ENCODE measurements at regions not wholly inside any gene's neighbourhood (a gene's known extent, or its start where the extent isn't known, plus 50 kb on each side); places are given as distances from the start of the nearest gene placed in this dataset.
"Not testable (repeated sequence)": the region's sequence is repeated elsewhere in the genome, so short reads cannot be mapped to it uniquely, and the experiment has no call there.

- no peak for TF ChIP-seq POLR2AphosphoS5 (IDR thresholded peaks at IDR 0.05; ENCODE audit: low read depth, low read length)
- FAIRE-seq, result no peak
These were observed 436.6 kb downstream of the SHISA9 start for GRCh38 chr16:13338044-13338443.

DNA sequence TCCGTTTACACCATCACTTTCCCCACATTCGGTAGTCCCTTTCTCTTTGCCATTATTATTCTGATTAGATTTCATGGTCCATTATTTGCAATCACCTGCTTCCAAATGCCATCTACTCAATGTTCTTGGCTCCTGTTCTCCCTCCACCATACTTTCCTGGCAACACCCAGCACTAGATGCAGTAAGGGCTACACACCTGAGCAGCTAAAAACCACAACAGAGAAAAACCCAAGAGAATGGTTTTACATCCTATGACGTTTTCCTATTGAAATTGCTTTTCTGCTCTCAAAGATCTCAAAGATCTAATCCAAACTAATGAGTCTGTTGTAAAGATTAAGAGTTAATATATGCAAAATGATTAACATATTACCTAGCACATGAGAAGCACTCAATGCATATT, 441.3 kb downstream of the SHISA9 start:
- FAIRE-seq (no peak), DNase-seq (ENCODE audit: insufficient read length) (no peak)
- no peak for TF ChIP-seq TAF1 (IDR thresholded peaks at IDR 0.05; ENCODE audit: borderline replicate concordance, low read depth, low read length)
- TF ChIP-seq POLR2A (IDR thresholded peaks at IDR 0.05; ENCODE audit: low read depth, low read length), result no peak
- TF ChIP-seq POLR2AphosphoS5 (IDR thresholded peaks at IDR 0.05; ENCODE audit: low read depth, low read length), result no peak

More at GRCh38 chr16:13338044-13338443, 436.6 kb downstream of the SHISA9 start:
- DNase-seq (ENCODE audit: insufficient read length), result no peak

DNA sequence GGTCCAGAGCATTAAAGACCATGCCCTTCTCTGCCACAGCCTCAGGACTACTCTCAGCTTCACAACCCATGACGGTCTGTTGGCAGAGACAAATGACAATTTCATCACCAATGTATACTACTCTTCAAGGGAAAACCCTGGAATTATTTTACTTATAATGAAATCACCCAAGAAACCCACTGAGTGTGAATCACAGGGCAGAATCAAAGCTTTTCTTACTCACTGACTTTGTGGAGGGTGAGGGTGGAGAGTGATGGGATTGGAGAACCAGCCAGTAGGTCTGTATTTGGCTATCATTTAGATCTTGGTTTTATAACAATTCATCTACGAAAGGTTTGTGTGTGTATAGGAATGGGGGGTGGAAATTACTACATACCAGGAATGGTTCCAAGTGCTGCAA, 442.6 kb downstream of the SHISA9 start:
- FAIRE-seq, result no peak
- TF ChIP-seq POLR2A (IDR thresholded peaks at IDR 0.05; ENCODE audit: low read depth, low read length) (no peak), POLR2AphosphoS5 (IDR thresholded peaks at IDR 0.05; ENCODE audit: low read depth, low read length) (no peak), TAF1 (IDR thresholded peaks at IDR 0.05; ENCODE audit: borderline replicate concordance, low read depth, low read length) (no peak)
- no peak for DNase-seq (ENCODE audit: insufficient read length)

DNA sequence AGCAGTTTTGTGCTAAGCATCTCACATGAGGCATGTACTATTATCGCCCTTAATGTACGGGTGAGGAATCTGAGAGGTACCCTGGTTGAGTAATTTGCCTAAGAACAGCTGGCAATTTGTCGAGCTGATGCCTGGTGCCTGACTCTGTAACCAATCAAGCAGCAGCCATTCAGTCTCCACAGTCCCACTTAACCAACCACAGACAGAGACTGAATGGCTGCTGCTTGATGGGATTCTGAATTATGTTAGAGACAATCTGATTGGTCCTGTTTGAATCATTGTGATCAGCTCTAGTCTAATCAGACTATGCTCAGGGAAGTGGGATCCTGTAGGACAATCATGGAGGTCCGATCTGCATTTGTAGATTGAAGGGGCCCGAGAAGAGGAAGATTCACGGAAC, 447.0 kb downstream of the SHISA9 start:
- no peak for TF ChIP-seq POLR2AphosphoS5 (IDR thresholded peaks at IDR 0.05; ENCODE audit: low read depth, low read length)
- no peak for TF ChIP-seq POLR2A (IDR thresholded peaks at IDR 0.05; ENCODE audit: low read depth, low read length)
- no peak for TF ChIP-seq TAF1 (IDR thresholded peaks at IDR 0.05; ENCODE audit: borderline replicate concordance, low read depth, low read length)
- DNase-seq (ENCODE audit: insufficient read length), result no peak

GRCh38 chr16:13350000-13350399, 448.6 kb downstream of the SHISA9 start:
- DNase-seq (ENCODE audit: insufficient read length), result no peak
- no peak for TF ChIP-seq POLR2AphosphoS5 (IDR thresholded peaks at IDR 0.05; ENCODE audit: low read depth, low read length)
- TF ChIP-seq POLR2A (IDR thresholded peaks at IDR 0.05; ENCODE audit: low read depth, low read length), result no peak
- TF ChIP-seq TAF1 (IDR thresholded peaks at IDR 0.05; ENCODE audit: borderline replicate concordance, low read depth, low read length), result no peak
- FAIRE-seq, result no peak

More for the DNA sequence above, 447.0 kb downstream of the SHISA9 start:
- peak; percentile 17 for FAIRE-seq

DNA sequence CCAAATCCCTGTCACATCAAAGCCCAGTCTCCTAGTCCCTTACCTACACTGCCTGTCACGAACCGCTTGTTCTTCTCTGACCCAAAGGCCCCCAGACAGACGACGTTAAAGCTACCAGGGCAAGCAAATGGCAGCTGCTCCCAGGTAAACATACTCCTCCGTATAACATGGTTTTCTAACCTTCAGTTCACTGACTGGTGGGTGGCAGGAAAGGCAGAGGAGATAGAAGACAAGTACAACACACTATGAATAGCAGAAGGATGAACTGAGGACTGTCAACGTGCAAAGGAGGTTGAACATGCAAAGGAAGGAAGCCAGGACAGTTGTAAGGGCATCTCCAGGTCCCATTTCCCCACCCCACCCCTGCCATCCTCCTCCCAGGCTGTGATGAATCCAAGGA, 449.8 kb downstream of the SHISA9 start:
- DNase-seq (ENCODE audit: insufficient read length) (no peak), FAIRE-seq (no peak)
- TF ChIP-seq POLR2A (IDR thresholded peaks at IDR 0.05; ENCODE audit: low read depth, low read length), result no peak
- TF ChIP-seq POLR2AphosphoS5 (IDR thresholded peaks at IDR 0.05; ENCODE audit: low read depth, low read length), result no peak
- no peak for TF ChIP-seq TAF1 (IDR thresholded peaks at IDR 0.05; ENCODE audit: borderline replicate concordance, low read depth, low read length)

DNA sequence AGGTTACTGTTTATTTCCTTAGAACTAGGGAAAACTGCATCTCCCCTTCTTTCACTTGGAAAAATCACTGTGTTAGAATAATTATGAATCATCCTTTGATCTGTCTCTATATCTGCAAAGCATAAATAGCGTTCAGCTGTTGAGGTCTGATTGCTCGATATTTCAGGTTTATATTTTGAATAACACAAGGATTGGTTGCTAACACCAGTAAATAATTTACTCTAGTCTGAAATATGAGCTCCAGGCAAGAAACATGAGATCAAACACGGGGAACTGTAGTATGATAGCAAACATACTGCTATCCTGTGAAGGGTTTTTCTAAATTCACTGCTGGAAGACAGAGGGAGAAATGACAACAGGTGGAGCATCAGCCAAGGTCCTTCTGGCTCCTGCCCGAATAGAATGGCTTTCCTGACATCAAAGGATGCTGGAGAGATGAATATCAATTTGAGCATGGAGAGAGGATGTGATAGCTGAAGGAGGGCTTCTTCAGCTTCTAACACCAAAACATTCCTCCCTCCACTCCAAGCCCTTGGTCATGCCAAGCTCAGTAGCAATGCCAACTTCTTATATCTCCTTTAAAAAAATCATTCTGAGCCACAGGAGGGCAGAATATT, 450.3 kb downstream of the SHISA9 start:
- FAIRE-seq (no peak), DNase-seq (ENCODE audit: insufficient read length) (no peak)
- TF ChIP-seq POLR2A (IDR thresholded peaks at IDR 0.05; ENCODE audit: low read depth, low read length) (no peak), POLR2AphosphoS5 (IDR thresholded peaks at IDR 0.05; ENCODE audit: low read depth, low read length) (no peak), TAF1 (IDR thresholded peaks at IDR 0.05; ENCODE audit: borderline replicate concordance, low read depth, low read length) (no peak)

GRCh38 chr16:13352796-13353195, 451.4 kb downstream of the SHISA9 start:
- FAIRE-seq; DNase-seq (ENCODE audit: insufficient read length): not testable (repeated sequence)

GRCh38 chr16:13357842-13358241, 456.4 kb downstream of the SHISA9 start:
- not testable (repeated sequence) for DNase-seq (ENCODE audit: insufficient read length); FAIRE-seq

- TF ChIP-seq POLR2A (IDR thresholded peaks at IDR 0.05; ENCODE audit: low read depth, low read length) (no peak), TAF1 (IDR thresholded peaks at IDR 0.05; ENCODE audit: borderline replicate concordance, low read depth, low read length) (no peak), POLR2AphosphoS5 (IDR thresholded peaks at IDR 0.05; ENCODE audit: low read depth, low read length) (no peak)
- DNase-seq (ENCODE audit: insufficient read length), result no peak
- no peak for FAIRE-seq
These were observed 458.4 kb downstream of the SHISA9 start for GRCh38 chr16:13359835-13360234.

DNA sequence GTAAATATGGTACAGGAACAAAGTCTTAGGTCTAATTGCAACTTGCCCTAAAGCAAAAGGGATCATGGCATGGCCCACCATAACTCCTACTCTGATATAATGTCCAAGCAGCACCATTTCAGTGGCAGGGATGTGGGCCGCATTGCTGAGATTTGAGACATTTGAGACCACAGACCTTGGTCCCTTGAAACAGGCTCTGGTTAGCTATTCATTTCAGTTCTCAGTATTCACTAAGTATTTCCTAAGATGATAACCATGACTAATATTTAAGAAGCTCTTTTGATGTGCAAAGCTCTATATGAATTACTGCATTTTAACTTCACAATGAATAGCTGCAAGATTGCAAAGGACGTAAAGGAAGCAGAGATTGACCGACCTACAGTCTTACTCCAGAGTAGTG, 471.0 kb downstream of the SHISA9 start:
- TF ChIP-seq TAF1 (IDR thresholded peaks at IDR 0.05; ENCODE audit: borderline replicate concordance, low read depth, low read length) (no peak), POLR2AphosphoS5 (IDR thresholded peaks at IDR 0.05; ENCODE audit: low read depth, low read length) (no peak), POLR2A (IDR thresholded peaks at IDR 0.05; ENCODE audit: low read depth, low read length) (no peak)
- peak; percentile 79 for FAIRE-seq
- DNase-seq (ENCODE audit: insufficient read length), result no peak

GRCh38 chr16:13376174-13376573, 474.8 kb downstream of the SHISA9 start:
- FAIRE-seq (peak; percentile 74), DNase-seq (ENCODE audit: insufficient read length) (no peak)
- TF ChIP-seq POLR2A (IDR thresholded peaks at IDR 0.05; ENCODE audit: low read depth, low read length), result no peak
- no peak for TF ChIP-seq POLR2AphosphoS5 (IDR thresholded peaks at IDR 0.05; ENCODE audit: low read depth, low read length)
- no peak for TF ChIP-seq TAF1 (IDR thresholded peaks at IDR 0.05; ENCODE audit: borderline replicate concordance, low read depth, low read length)

DNA sequence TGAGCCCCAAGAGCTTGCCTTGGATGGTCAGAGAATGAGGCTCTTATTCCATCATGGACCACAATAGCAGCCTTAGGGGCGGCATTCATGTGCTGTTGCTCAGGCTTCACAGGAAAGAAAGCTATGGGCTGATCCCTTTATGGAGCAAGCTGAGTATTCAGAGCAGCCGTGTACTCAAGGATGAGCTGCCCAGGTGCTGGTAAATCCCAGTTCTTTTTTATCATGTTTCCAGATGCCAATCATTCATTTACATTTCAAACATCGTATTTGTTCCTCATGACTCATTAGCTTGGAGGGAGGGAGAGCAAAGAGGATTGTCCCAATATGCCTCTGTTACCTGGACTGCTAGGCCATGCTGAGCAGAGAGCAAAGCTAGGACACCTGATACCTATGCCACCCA, 475.7 kb downstream of the SHISA9 start:
- TF ChIP-seq TAF1 (IDR thresholded peaks at IDR 0.05; ENCODE audit: borderline replicate concordance, low read depth, low read length) (no peak), POLR2AphosphoS5 (IDR thresholded peaks at IDR 0.05; ENCODE audit: low read depth, low read length) (no peak), POLR2A (IDR thresholded peaks at IDR 0.05; ENCODE audit: low read depth, low read length) (no peak)
- no peak for DNase-seq (ENCODE audit: insufficient read length)
- FAIRE-seq, result no peak
